NCI-H1417 treated with DMSO at 0.1 percent for 48 hours (cell line): ENCODE measurements at regions not wholly inside any gene's neighbourhood (a gene's known extent, or its start where the extent isn't known, plus 50 kb on each side); places are given as distances from the start of the nearest gene placed in this dataset.
"Not testable (repeated sequence)": the region's sequence is repeated elsewhere in the genome, so short reads cannot be mapped to it uniquely, and the experiment has no call there.

Experiments
- DNase-seq: peaks from one replicate; lab custom pipeline; 2025; lab: John Stamatoyannopoulos, UW

DNA sequence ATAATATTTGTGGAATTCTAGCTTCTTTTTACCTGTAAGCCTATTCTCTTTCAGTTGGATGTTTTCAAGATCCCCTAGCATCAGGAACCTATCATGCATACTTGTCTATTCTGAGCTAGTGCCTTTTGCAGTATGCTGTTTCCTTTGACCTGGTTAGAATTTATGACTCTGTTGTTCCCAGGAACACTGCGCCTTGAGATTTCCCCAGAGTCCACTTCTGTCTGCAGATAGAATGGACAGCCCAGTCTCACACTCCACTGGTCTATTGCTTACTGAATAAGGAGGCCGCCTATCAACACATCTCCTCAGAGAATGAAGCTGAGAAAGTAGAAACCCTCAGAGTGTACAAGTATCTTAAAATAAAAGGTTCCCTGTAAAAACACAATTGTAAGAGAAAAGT lies 465.1 kb upstream of the GALNTL6 start:
- no peak for DNase-seq

DNA sequence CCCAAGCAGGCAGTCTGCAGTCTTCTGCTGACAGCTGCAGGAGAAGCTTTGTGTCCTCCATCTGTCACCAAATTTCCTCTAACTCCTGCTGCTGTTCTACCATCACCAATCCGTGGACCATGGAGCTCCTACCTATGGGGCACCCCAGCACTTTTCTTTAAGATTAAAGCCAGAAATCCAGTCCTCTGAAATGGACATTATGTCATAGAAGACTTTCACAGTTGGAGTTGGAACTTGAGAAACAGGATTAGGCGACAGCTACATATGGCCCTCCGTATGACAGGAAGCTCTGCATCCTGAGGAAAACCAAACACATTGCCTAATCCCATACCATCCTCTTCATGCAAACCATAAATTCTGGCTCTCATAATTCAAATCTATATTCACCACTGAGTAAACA lies 470.6 kb upstream of the GALNTL6 start:
- no peak for DNase-seq

DNA sequence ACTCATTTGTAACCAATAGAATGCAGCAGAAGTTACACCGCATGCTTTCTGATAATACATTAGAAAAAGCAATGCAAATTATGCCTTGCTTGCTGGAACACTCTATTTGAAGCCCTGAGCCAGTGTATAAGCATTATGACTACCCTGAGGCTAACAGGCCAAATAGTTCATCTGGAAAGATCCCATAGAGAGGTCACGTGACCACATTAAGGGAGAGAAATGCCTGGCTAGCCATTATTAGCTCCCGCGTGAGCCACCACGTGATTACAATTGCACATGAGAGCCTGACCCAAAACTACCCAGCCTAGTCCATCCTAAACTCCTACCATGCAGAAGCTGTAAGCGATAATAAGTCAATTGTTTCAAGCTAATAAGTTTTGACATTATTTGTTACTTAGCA lies 472.9 kb upstream of the GALNTL6 start:
- DNase-seq, result no peak

DNA sequence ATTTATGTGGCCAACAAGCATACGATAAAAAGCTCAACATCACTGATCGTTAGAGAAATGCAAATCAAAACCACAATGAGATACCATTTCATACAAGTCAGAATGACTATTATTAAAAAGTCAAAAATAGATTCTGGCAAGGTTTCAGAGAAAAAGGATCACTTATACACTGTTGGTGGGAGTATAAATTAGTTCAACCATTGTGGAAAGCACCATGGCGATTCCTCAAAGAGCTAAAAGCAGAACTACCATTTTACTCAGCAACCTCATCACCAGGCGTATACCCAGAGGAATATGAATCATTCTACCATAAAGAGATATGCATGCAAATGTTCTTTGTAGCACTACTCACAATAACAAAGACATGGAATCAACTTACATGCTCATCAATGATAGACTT lies 478.7 kb upstream of the GALNTL6 start:
- no peak for DNase-seq

DNA sequence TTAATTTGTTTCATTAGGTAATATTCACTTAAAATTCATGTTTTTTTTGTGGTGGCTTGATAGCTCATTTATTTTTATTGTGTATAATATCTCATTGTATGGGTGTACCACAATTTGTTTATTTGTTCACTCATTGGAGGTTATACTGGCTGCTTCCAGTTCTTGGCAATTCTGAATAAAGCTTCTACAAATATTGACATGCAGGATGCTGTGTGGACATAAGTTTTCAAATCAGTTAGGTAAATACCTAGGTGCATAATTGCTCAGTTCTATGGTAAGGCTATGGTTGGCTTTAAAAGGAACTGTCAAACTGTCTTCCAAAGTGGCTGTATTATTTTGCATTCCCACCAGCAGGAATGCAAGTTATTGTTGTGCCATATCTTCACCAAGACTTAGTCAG lies 504.5 kb upstream of the GALNTL6 start:
- peak; percentile 4 for DNase-seq

GRCh38 chr4:171298048-171298718 lies 515.0 kb upstream of the GALNTL6 start:
- DNase-seq, result not testable (repeated sequence)

GRCh38 chr4:171288816-171289432 lies 524.3 kb upstream of the GALNTL6 start:
- no peak for DNase-seq

- DNase-seq, result peak; percentile 62
Measured at GRCh38 chr4:171281359-171281758, 531.8 kb upstream of the GALNTL6 start.

- DNase-seq, result no peak
Measured at GRCh38 chr4:171279131-171279530, 534.1 kb upstream of the GALNTL6 start.

DNA sequence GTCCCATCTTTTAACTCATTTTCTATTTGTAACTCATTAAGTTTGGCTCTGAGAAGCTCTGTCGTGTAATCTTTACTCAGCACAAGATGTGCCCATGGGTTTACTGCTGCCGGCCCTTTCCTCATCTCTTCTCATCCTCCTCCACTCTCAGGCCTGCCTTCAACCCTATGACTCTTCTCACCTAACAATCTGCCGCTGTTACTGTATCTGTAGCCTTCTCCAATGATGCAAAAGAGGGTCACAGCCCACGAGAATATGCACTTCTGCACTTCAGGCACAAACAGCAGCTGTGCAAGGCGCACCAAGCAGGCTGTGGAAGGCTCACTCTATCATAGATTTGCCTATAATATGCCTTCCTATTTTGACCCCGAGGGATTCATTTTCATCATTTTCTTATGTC lies 546.5 kb upstream of the GALNTL6 start:
- DNase-seq, result no peak

DNA sequence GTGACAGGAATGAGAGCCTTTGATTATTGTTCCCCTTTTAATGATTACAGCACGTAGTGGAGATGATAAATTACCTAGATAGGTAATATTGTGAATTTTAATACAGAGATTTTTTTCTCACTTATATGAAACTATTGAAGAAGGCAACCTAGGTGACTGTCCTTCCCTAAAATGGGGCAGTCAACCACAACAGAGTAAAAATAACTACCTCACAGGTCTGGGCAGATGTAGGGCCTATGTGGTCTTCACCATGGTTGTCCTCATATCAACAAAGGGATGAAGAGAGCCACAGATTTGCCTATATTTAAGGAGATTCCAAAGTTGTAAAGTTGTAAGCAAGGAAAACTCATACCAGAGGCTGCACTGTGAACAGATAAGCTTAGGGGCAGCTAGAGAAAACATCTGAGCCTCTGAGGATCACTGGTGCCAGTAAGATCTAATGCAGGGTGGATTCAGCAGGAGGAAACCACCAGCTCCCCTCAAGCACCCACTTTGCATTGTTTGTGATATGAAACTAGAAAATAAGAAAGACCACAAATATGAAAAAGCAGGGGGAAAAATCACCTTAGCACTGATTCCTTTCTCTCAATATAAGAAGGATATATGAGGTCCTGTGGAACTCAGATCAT lies 547.9 kb upstream of the GALNTL6 start:
- DNase-seq, result no peak

- DNase-seq, result no peak
Measured at GRCh38 chr4:171256223-171256622, 557.0 kb upstream of the GALNTL6 start.

- no peak for DNase-seq
Measured at GRCh38 chr4:171246948-171247347, 566.3 kb upstream of the GALNTL6 start.

- DNase-seq, result no peak
Measured at GRCh38 chr4:171242831-171243230, 570.4 kb upstream of the GALNTL6 start.

- DNase-seq, result no peak
Measured at GRCh38 chr4:171239196-171239595, 574.0 kb upstream of the GALNTL6 start.

GRCh38 chr4:171235521-171235920 lies 577.7 kb upstream of the GALNTL6 start:
- DNase-seq, result no peak

DNA sequence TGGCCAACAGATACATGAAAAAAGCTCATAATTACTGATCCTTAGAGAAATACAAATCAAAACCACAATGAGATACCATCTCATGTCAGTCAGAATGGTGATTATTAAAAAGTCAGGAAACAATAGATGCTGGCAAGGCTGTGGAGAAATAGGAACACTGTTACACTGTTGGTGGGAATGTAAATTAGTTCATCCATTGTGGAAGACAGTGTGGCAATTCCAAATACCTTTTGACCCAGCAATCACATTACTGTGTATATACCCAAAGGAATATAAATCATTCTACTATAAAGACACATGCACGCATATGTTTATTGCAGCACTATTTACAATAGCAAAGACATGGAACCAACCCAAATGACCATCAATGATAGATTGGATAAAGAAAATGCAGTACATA lies 583.9 kb upstream of the GALNTL6 start:
- not testable (repeated sequence) for DNase-seq

DNA sequence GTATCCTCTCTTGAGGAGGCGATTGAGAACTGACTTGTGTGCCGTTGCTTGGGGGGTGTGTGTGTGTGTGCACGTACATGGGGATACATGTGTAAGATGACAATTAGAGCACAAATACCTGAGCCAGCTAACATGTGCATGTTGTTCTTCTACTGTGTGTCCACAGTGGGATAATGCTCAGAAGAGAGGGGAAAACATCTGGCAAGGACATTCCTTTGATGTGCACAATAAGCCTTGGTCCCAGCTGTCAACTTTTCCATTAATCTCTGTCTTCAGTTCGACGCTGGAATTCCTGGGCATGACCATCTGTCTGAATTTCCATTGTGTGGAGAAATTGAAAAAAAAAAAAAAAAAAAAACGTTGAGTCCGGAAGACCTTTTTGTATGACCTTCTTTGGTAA lies 592.0 kb upstream of the GALNTL6 start:
- no peak for DNase-seq

GRCh38 chr4:171203425-171203824 lies 609.8 kb upstream of the GALNTL6 start:
- DNase-seq, result no peak

- DNase-seq, result no peak
Measured at GRCh38 chr4:171202908-171203307, 610.3 kb upstream of the GALNTL6 start.

DNA sequence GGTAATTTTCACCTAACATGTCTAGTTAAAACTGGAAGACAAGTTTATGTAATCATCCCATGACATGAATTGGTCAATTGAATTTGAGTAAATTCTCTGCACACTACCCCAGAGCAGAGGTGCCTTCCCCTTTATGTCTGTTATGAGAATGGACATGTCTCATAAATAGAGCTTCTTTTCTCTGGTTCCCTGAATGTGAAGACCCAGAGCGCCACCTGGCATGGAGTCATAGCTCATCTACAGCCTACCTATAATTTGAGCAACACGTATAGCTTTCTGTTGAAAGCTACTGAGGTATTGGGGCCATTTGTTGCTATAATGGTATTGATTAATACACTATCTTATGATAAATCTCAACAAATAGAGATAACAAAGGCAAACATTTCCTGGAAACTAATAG lies 626.5 kb upstream of the GALNTL6 start:
- no peak for DNase-seq

DNA sequence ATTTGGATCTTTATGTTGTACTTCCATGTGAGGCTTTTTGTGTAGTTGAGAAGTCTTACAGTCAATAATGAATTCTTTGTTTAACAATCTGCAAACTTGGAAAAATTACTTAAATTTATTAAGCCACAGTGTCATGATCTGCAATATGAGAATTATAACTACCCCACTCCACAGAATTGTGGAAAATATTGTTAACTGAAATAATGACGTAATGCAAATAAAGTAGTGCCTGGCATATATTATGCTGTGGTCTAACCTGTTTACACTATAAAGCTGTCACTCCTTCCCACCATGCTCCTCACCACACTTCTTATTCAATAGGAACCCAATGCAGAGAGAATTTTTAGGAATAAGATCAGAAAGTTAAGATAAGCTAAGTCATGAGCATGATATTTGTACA lies 632.1 kb upstream of the GALNTL6 start:
- DNase-seq, result no peak

GRCh38 chr4:171170671-171171070 lies 642.5 kb upstream of the GALNTL6 start:
- DNase-seq, result no peak

- DNase-seq, result no peak
Measured at GRCh38 chr4:171169396-171169795, 643.8 kb upstream of the GALNTL6 start.
